Lower lobe of right lung (tissue), 2 donors: ENCODE measurements at regions not wholly inside any gene's neighbourhood (a gene's known extent, or its start where the extent isn't known, plus 50 kb on each side); places are given as distances from the start of the nearest gene placed in this dataset.
A peak's percentile ranks its signal among the peaks of the same experiment; 100 is the strongest.

Experiments
- ATAC-seq, 2 donors: fragments of 200-7000 bp; cut with Tn5 transposase; one replicate each; pipeline ENCODE4 v1.9.1; 2020 to 2022; ENCODE audit warnings: mild to moderate bottlenecking in 2 of 2, moderate library complexity in 2 of 2
- DNase-seq: peaks from one replicate; pipeline ENCODE4 v3.0.0-alpha.2; 2020
- H3K27ac ChIP-seq: fragments of 200-600 bp; one replicate; pipeline ENCODE4 v1.8.0; 2022
- H3K27me3 ChIP-seq: fragments of 200-600 bp; one replicate; pipeline ENCODE4 v1.8.0; 2022; ENCODE audit warnings: low read depth
- H3K36me3 ChIP-seq: fragments of 200-600 bp; one replicate; pipeline ENCODE4 v1.8.0; 2022; ENCODE audit warnings: mild to moderate bottlenecking
- H3K4me1 ChIP-seq: fragments of 200-600 bp; one replicate; pipeline ENCODE4 v1.8.0; 2022
- H3K4me3 ChIP-seq: fragments of 200-600 bp; one replicate; pipeline ENCODE4 v1.8.0; 2022; ENCODE audit warnings: mild to moderate bottlenecking
- H3K9me3 ChIP-seq: fragments of 200-600 bp; one replicate; pipeline ENCODE4 v1.8.0; 2022
- intact Hi-C: fragments of 100-400 bp; cut with DNase I; formaldehyde crosslinking; loops from one replicate; pipeline ENCODE4 v1.11.0; 2022
- TF ChIP-seq, protein P1 (sequence below): fragments of 200-600 bp; IDR thresholded peaks from one replicate; pipeline ENCODE4 v1.8.0; 2022; ENCODE audit warnings: antibody characterized with exemption, mild to moderate bottlenecking
- donor health status: DM: no; HTN: yes; CAD: no; lungs with severe emphysema.

DNA sequence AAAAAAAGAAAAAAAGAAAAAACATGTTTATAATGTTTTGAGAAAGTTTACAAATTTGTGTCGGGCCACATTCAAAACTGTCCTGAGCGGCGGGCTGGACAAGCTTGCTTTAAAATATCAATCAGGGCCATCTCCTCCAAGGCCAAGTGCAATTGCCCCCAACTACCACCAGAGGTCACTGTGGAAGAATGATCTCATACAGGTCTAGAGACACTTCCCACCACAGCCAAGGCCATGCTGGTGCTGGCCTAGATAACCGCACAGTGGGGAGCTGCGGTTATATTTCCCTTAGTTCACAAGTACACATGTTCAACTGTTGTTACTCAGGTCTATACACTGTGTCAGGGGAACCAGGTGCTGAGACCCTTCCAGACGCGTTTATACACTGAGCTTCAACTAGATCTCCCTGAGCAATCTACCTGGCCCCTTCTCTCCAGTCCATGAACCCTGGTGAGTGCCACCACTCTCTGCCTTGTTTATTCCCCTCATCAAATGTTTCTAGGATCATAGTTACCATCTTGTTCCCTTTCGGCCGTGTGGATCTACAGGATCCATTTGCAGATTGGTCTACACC lies 83.8 kb upstream of the CCL2 start:
- no peak overlapping the region for H3K4me3 ChIP-seq
- no peaks in the 10 kb centered on the region for H3K27me3 ChIP-seq
- DNase-seq (peak; percentile 57), ATAC-seq (peak; percentile 82 to 86)
- intact Hi-C loops = no loop called here
- H3K9me3 ChIP-seq = no peaks in the 10 kb centered on the region
- TF ChIP-seq, protein P1, sequence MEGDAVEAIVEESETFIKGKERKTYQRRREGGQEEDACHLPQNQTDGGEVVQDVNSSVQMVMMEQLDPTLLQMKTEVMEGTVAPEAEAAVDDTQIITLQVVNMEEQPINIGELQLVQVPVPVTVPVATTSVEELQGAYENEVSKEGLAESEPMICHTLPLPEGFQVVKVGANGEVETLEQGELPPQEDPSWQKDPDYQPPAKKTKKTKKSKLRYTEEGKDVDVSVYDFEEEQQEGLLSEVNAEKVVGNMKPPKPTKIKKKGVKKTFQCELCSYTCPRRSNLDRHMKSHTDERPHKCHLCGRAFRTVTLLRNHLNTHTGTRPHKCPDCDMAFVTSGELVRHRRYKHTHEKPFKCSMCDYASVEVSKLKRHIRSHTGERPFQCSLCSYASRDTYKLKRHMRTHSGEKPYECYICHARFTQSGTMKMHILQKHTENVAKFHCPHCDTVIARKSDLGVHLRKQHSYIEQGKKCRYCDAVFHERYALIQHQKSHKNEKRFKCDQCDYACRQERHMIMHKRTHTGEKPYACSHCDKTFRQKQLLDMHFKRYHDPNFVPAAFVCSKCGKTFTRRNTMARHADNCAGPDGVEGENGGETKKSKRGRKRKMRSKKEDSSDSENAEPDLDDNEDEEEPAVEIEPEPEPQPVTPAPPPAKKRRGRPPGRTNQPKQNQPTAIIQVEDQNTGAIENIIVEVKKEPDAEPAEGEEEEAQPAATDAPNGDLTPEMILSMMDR = peak; percentile 96
- no peak overlapping the region for H3K27ac ChIP-seq
- H3K4me1 ChIP-seq = no peaks in the 10 kb centered on the region
- H3K36me3 ChIP-seq = no peaks in the 10 kb centered on the region

DNA sequence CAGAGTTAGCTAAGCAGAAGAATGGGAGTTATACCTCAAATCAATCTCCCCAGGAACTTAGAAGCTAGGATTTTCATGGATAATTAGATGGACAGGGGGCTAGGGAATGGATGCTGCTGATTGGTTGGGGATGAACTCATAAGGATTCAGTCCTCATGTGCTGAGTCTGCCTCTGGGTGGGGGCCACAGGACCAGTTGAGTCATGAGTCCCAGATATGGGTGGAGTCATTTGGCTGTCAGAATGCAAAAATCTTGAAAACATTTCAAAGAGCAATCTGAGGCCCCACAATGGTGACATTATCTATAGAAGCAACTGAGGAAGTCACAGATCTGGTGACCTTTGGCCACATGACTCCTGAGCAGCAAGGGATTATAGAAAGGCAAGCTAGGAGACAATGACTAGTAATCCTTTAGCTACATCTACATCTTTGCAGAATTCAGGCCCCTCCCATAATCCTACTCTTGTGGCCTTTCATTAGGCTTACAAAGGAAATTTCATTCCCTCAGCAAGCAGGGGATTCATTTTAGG lies 82.6 kb upstream of the CCL2 start:
- H3K27ac ChIP-seq = no peak overlapping the region
- TF ChIP-seq, protein P1 = no peak
- no peaks in the 10 kb centered on the region for H3K27me3 ChIP-seq
- no peaks in the 10 kb centered on the region for H3K9me3 ChIP-seq
- ATAC-seq = no peak
- DNase-seq = no peak
- H3K36me3 ChIP-seq = no peaks in the 10 kb centered on the region
- intact Hi-C loops = no loop called here
- H3K4me3 ChIP-seq = no peak overlapping the region
- peaks cover 10% of the 10 kb centered on the region for H3K4me1 ChIP-seq

DNA sequence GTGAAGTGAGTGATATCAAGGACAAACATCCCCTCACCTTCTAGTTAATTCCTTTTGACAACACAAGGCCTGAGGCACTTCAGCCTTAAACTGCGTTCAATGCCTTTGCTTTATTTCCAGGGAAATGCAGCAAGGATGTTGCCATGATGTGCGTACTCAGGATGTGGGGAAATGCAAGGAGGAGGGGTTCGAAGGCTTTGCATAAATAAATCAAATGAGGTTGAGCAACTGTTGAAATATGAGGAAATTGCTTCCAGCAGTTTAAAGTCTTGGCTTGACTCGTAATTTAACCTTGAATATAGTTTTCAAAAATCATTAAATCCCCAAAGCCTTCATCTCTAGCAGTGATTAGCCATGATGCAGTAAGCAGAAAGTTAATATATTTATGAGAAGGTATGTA lies 81.8 kb upstream of the CCL2 start:
- no peaks in the 10 kb centered on the region for H3K9me3 ChIP-seq
- ATAC-seq (no peak), DNase-seq (no peak)
- H3K4me1 ChIP-seq = peaks cover 18% of the 10 kb centered on the region
- H3K27me3 ChIP-seq = no peaks in the 10 kb centered on the region
- no peaks in the 10 kb centered on the region for H3K36me3 ChIP-seq
- TF ChIP-seq, protein P1 = no peak
- H3K27ac ChIP-seq = no peak overlapping the region
- H3K4me3 ChIP-seq = no peak overlapping the region
- intact Hi-C loops = no loop called here

DNA sequence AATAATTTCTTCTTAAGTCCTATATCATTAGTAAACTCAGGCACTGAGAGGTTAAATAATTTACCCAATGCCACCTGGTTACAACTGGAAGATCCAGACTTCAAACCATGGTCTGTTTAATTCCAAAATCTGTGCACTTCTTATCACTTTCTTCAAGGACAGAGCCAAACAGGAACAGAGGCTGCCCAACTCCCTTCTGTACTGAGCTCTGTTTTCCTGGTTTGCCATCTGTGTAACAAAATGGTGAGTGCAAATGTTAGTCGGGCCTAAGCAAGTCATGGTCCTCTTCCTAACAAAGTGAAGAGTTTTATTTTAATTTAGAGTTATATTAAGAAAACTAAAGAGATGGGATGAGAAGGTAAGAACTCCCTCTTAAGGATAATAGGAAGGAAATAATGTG lies 80.6 kb upstream of the CCL2 start:
- no peak for ATAC-seq

DNA sequence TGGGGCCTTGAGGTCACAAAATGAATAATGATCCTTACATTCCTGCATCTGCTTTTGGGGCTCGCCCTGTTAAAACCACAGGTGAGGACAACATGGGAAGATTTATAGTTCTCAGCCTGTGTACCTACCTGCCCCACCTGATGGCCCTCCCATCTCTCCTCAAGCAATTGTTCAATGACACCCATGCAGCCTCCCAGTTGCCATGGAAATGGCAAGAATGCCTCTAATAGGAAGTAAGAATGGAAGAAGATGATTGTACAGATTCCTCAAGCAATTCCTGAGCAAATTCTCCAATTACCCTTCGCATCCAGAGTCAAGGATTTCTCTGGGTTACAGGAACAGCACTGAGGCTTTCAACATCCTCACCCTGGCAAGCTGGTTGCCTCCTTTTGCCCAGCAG lies 78.6 kb upstream of the CCL2 start:
- H3K27me3 ChIP-seq = no peaks in the 10 kb centered on the region
- no peak overlapping the region for H3K4me3 ChIP-seq
- H3K27ac ChIP-seq = no peak overlapping the region
- intact Hi-C loops = no loop called here
- ATAC-seq = no peak
- no peaks in the 10 kb centered on the region for H3K36me3 ChIP-seq
- TF ChIP-seq, protein P1 = no peak
- no peak for DNase-seq
- no peaks in the 10 kb centered on the region for H3K9me3 ChIP-seq
- peaks cover 24% of the 10 kb centered on the region for H3K4me1 ChIP-seq

More for the DNA sequence above, 80.6 kb upstream of the CCL2 start:
- Histone ChIP-seq H3K36me3 (no peaks in the 10 kb centered on the region), H3K27ac (no peak overlapping the region), H3K4me1 (peaks cover 24% of the 10 kb centered on the region), H3K4me3 (no peak overlapping the region), H3K27me3 (no peaks in the 10 kb centered on the region), H3K9me3 (no peaks in the 10 kb centered on the region)
- DNase-seq = no peak
- TF ChIP-seq, protein P1 = no peak
- intact Hi-C loops = no loop called here
